ENCODE measurements at regions not wholly inside any gene's neighbourhood (a gene's known extent, or its start where the extent isn't known, plus 50 kb on each side); places are given as distances from the start of the nearest gene placed in this dataset.

DNA sequence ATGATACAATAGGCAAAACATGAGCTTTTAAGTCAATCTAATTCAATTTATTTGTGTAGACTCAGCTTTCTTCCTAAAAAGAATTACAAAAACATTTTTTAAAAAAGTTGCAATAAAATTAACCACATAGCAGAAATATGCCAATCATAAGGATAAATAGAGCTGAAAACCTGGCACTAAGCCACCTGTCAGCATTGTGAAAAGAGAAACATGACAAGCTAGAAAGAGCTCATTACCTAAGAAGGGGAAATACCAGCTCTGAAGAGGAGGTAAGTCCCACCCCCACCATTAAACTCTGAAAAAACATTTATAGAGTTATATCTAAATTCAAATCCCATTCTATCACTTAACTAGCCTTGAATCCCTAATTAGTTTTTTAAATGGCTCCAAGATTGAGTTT, 372.9 kb downstream of the OSTF1 start:
- Mint-ChIP-seq H3K36me3 (no peaks in the 10 kb centered on the region), H3K27ac (no peak overlapping the region)

DNA sequence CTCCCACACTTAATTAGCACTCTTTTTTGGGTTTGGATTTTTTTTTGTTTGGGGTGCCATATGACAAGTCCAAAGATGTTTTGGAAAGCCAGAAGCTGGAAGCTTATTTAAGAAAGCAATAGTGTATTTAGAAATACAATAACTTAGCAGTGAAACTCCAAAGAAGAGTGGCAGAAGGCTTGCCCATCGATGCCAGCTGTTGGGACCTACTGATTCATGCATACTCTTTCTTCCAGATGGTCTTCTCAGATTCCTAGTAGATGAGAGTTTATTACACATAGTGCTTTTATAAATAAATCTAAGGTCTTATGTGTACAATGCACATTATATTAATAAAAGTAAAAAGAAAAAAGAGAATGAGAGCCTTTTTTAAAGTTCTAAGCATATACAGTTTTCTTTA, 374.6 kb downstream of the OSTF1 start:
- Histone ChIP-seq H3K27me3 (ENCODE audit: control insufficient read depth, insufficient read depth, low read length) (no peaks in the 10 kb centered on the region), H3K27ac (ENCODE audit: low read length) (no peak overlapping the region), H3K4me1 (ENCODE audit: control insufficient read depth, insufficient read depth, low read length) (no peaks in the 10 kb centered on the region), H3K9me3 (ENCODE audit: control insufficient read depth, insufficient read depth, low read length) (no peaks in the 10 kb centered on the region), H3K4me3 (ENCODE audit: low read length) (no peak overlapping the region), H3K36me3 (ENCODE audit: control insufficient read depth, insufficient read depth, low read length) (no peaks in the 10 kb centered on the region)
- no peaks in the 10 kb centered on the region for H3K4me1 Mint-ChIP-seq
- H3K4me3 Mint-ChIP-seq = no peak overlapping the region
- no peak overlapping the region for H3K27ac Mint-ChIP-seq
- H3K36me3 Mint-ChIP-seq = no peaks in the 10 kb centered on the region
- no CpG with 5 or more reads among the region's 1 CpG for WGBS (ENCODE audit: insufficient coverage)
- H3K27me3 Mint-ChIP-seq (ENCODE audit: low read depth in 2 of 2) = no peaks in the 10 kb centered on the region
- no peaks in the 10 kb centered on the region for H3K9me3 Mint-ChIP-seq
- ATAC-seq (no peak), DNase-seq (no peak)
- TF ChIP-seq, protein P1, sequence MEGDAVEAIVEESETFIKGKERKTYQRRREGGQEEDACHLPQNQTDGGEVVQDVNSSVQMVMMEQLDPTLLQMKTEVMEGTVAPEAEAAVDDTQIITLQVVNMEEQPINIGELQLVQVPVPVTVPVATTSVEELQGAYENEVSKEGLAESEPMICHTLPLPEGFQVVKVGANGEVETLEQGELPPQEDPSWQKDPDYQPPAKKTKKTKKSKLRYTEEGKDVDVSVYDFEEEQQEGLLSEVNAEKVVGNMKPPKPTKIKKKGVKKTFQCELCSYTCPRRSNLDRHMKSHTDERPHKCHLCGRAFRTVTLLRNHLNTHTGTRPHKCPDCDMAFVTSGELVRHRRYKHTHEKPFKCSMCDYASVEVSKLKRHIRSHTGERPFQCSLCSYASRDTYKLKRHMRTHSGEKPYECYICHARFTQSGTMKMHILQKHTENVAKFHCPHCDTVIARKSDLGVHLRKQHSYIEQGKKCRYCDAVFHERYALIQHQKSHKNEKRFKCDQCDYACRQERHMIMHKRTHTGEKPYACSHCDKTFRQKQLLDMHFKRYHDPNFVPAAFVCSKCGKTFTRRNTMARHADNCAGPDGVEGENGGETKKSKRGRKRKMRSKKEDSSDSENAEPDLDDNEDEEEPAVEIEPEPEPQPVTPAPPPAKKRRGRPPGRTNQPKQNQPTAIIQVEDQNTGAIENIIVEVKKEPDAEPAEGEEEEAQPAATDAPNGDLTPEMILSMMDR (IDR thresholded peaks at IDR 0.05) = no peak
- intact Hi-C loops (cut with micrococcal nuclease) = no loop called here

More for the DNA sequence above, 372.9 kb downstream of the OSTF1 start:
- H3K4me1 Mint-ChIP-seq = no peaks in the 10 kb centered on the region
- Histone ChIP-seq H3K9me3 (ENCODE audit: control insufficient read depth, insufficient read depth, low read length) (no peaks in the 10 kb centered on the region), H3K4me1 (ENCODE audit: control insufficient read depth, insufficient read depth, low read length) (no peaks in the 10 kb centered on the region), H3K27ac (ENCODE audit: low read length) (no peak overlapping the region), H3K27me3 (ENCODE audit: control insufficient read depth, insufficient read depth, low read length) (no peaks in the 10 kb centered on the region), H3K36me3 (ENCODE audit: control insufficient read depth, insufficient read depth, low read length) (no peaks in the 10 kb centered on the region), H3K4me3 (ENCODE audit: low read length) (no peak overlapping the region)
- DNase-seq = no peak
- no peak for ATAC-seq
- intact Hi-C loops (cut with micrococcal nuclease) = no loop called here
- no peaks in the 10 kb centered on the region for H3K9me3 Mint-ChIP-seq
- H3K27me3 Mint-ChIP-seq (ENCODE audit: low read depth in 2 of 2) = no peaks in the 10 kb centered on the region
- TF ChIP-seq, protein P1 (IDR thresholded peaks at IDR 0.05) = no peak
- no peak overlapping the region for H3K4me3 Mint-ChIP-seq

DNA sequence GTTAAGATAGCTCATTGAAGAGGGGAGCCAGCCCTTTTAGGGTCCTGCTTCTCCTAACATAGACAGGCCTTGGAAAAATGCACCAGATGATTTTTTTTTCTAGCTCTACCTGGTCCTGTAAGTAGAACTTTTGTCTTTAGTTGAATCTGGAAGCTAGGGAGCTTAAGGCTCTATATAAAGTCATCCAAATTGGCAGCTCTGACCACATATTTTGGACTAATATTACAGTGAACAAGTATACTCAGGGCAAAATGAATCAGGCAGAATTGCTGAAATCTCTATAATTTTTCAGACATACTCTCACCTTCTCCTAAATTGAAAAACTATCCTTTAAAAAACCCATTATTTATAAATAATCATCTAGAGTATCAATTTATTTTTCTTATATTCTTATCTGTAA, 375.6 kb downstream of the OSTF1 start:
- H3K4me3 Mint-ChIP-seq = no peak overlapping the region
- Histone ChIP-seq H3K27me3 (ENCODE audit: control insufficient read depth, insufficient read depth, low read length) (no peaks in the 10 kb centered on the region), H3K4me3 (ENCODE audit: low read length) (no peak overlapping the region), H3K27ac (ENCODE audit: low read length) (no peak overlapping the region), H3K9me3 (ENCODE audit: control insufficient read depth, insufficient read depth, low read length) (no peaks in the 10 kb centered on the region), H3K4me1 (ENCODE audit: control insufficient read depth, insufficient read depth, low read length) (no peaks in the 10 kb centered on the region), H3K36me3 (ENCODE audit: control insufficient read depth, insufficient read depth, low read length) (no peaks in the 10 kb centered on the region)
- H3K4me1 Mint-ChIP-seq = no peaks in the 10 kb centered on the region
- ATAC-seq = no peak
- TF ChIP-seq, protein P1 (IDR thresholded peaks at IDR 0.05) = no peak
- no peak overlapping the region for H3K27ac Mint-ChIP-seq
- H3K36me3 Mint-ChIP-seq = no peaks in the 10 kb centered on the region
- intact Hi-C loops (cut with micrococcal nuclease) = no loop called here
- H3K27me3 Mint-ChIP-seq (ENCODE audit: low read depth in 2 of 2) = no peaks in the 10 kb centered on the region
- no peaks in the 10 kb centered on the region for H3K9me3 Mint-ChIP-seq
- no peak for DNase-seq

DNA sequence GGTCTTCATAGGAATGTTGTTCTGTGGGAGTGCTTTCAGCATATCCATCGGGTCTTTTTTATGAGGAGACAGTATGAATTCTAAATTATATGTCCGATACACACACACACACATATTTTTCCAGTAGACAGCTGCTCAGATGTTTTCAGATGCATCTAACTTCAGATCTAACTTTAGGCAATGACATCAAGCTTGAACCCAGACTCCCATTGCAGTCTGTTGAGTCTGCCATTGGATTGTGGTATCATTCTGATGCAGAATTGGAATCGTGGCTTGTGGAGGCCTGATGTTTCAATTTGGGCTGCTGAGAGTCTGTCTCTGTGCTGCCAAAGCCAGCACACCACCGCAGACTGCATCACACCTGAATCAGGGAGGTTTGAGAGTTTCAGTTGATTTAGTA, 376.4 kb downstream of the OSTF1 start:
- Histone ChIP-seq H3K4me3 (ENCODE audit: low read length) (no peak overlapping the region), H3K27me3 (ENCODE audit: control insufficient read depth, insufficient read depth, low read length) (no peaks in the 10 kb centered on the region), H3K27ac (ENCODE audit: low read length) (no peak overlapping the region), H3K36me3 (ENCODE audit: control insufficient read depth, insufficient read depth, low read length) (no peaks in the 10 kb centered on the region), H3K9me3 (ENCODE audit: control insufficient read depth, insufficient read depth, low read length) (no peaks in the 10 kb centered on the region), H3K4me1 (ENCODE audit: control insufficient read depth, insufficient read depth, low read length) (no peaks in the 10 kb centered on the region)
- DNase-seq = no peak
- no peaks in the 10 kb centered on the region for H3K36me3 Mint-ChIP-seq
- no peak overlapping the region for H3K4me3 Mint-ChIP-seq
- no peaks in the 10 kb centered on the region for H3K27me3 Mint-ChIP-seq (ENCODE audit: low read depth in 2 of 2)
- ATAC-seq = no peak
- WGBS (ENCODE audit: insufficient coverage) = 95% methylated on average over 2 of the region's 4 CpGs
- TF ChIP-seq, protein P1 (IDR thresholded peaks at IDR 0.05) = no peak
- no peak overlapping the region for H3K27ac Mint-ChIP-seq
- intact Hi-C loops (cut with micrococcal nuclease) = no loop called here
- H3K9me3 Mint-ChIP-seq = no peaks in the 10 kb centered on the region
- no peaks in the 10 kb centered on the region for H3K4me1 Mint-ChIP-seq

Data from natural killer cell (primary cell).